HepG2 (cell line): ENCODE measurements at regions not wholly inside any gene's neighbourhood (a gene's known extent, or its start where the extent isn't known, plus 50 kb on each side); places are given as distances from the start of the nearest gene placed in this dataset.

ENCODE experiments used
- ATAC-seq: fragments of 200-7000 bp; cut with Tn5 transposase; 3 replicates; pipeline ENCODE4 v1.9.1; 2020; ENCODE audit warnings: mild to moderate bottlenecking, moderate library complexity
- BruUV-seq: library from RNA; stranded (reverse); fragments of 400-500 nt; replicated peaks from 2 replicates; lab custom pipeline; 2021; lab: Mats Ljungman, UMichigan
- CTCF ChIA-PET: fragments of 300-600 bp; formaldehyde crosslinking; extraction: SDS; loops from one replicate; lab custom pipeline; 2021; ENCODE audit warnings: low total read pairs, inconsistent platforms, low intra/inter-chr PET ratio; lab: Yijun Ruan, JAX
- POLR2A ChIA-PET: fragments of 350-600 bp; sonication (Branson Sonifier 250); formaldehyde crosslinking; loops from one replicate; lab custom pipeline; 2020; ENCODE audit warnings: antibody characterized with exemption, inconsistent platforms; lab: Yijun Ruan, JAX
- DNase-seq: peaks from one replicate; pipeline ENCODE4 v3.0.0-alpha.2; 2015; ENCODE audit warnings: low spot score
- FAIRE-seq: peaks from 3 replicates; lab custom pipeline; 2011; peaks lifted over from hg19 to GRCh38; lab: Jason Lieb, UNC
- H2AFZ ChIP-seq: one replicate; pipeline ENCODE4 v1.6.1; 2011; ENCODE audit warnings: low read length, inconsistent platforms
- H3K27ac ChIP-seq: fragments of 300-600 bp; 3 replicates; pipeline ENCODE4 v1.8.0; 2011; ENCODE audit warnings: mixed run types, mild to moderate bottlenecking, mixed read lengths, low read length, inconsistent platforms; ENCODE audit not compliant: insufficient read depth; ENCODE audit errors: extremely low read length
- H3K27me3 ChIP-seq, 2 experiments: fragments of 200-600 bp in 1 of 2; 2 replicates in 1 of 2; 3 replicates in 1 of 2; pipeline versions ENCODE4 v1.6.0 to v1.8.0; 2011; ENCODE audit warnings: low read length in 2 of 2, mild to moderate bottlenecking in 2 of 2, moderate library complexity in 2 of 2, inconsistent platforms in 1 of 2; ENCODE audit not compliant: insufficient read depth in 2 of 2, control insufficient read depth in 1 of 2
- H3K36me3 ChIP-seq, 2 experiments: fragments of 200-600 bp in 1 of 2; replicated peaks in 1 of 2; 2 replicates in 1 of 2; 3 replicates in 1 of 2; pipeline versions ENCODE4 v1.5.1 to v1.8.0; 2011; ENCODE audit warnings: low read length in 2 of 2, inconsistent platforms in 1 of 2; ENCODE audit not compliant: insufficient read depth in 2 of 2, control insufficient read depth in 1 of 2
- H3K4me1 ChIP-seq: 2 replicates; pipeline ENCODE4 v1.5.1; 2012; ENCODE audit warnings: low read length, inconsistent platforms; ENCODE audit not compliant: insufficient read depth
- H3K4me2 ChIP-seq: 2 replicates; pipeline ENCODE4 v1.6.0; 2011; ENCODE audit warnings: low read depth, low read length, inconsistent platforms
- H3K4me3 ChIP-seq, 3 experiments: fragments of 200-600 bp in 1 of 3; sonication (generic), shearing (Covaris generic) in 1 of 3; replicated peaks in 1 of 3; 2 replicates each; pipeline ENCODE4 v1.5.1; 2011 to 2016; ENCODE audit warnings: low read length in 3 of 3, inconsistent platforms in 2 of 3, low read depth in 2 of 3, mild to moderate bottlenecking in 2 of 3, control low read depth in 1 of 3, mixed read lengths in 1 of 3; ENCODE audit not compliant: insufficient read depth in 1 of 3
- H3K79me2 ChIP-seq: one replicate; pipeline ENCODE4 v1.6.1; 2011; ENCODE audit warnings: low read length, inconsistent platforms; ENCODE audit not compliant: insufficient read depth
- H3K9ac ChIP-seq: 2 replicates; pipeline ENCODE4 v1.6.0; 2011; ENCODE audit warnings: mild to moderate bottlenecking, low read depth, low read length, inconsistent platforms; ENCODE audit not compliant: insufficient read depth
- H3K9me3 ChIP-seq: 2 replicates; pipeline ENCODE4 v1.5.1; 2012; ENCODE audit warnings: mild to moderate bottlenecking, low read length
- H4K20me1 ChIP-seq: 2 replicates; pipeline ENCODE4 v1.6.0; 2011; ENCODE audit warnings: inconsistent platforms, mild to moderate bottlenecking, low read length, moderate library complexity; ENCODE audit not compliant: insufficient read depth
- DBP ChIP-seq: sonication (generic); formaldehyde crosslinking; IDR thresholded peaks from 2 replicates; pipeline ENCODE4 v1.4.0; 2020; ENCODE audit warnings: missing genetic modification reagents; ENCODE audit errors: not compliant biosample characterization
- HNF1A ChIP-seq, 2 experiments: sonication (generic) in 1 of 2; formaldehyde crosslinking in 1 of 2; IDR thresholded peaks; 2 replicates each; pipeline versions ENCODE4 v1.4.0 to v1.6.1; 2016 to 2020; ENCODE audit warnings: borderline replicate concordance in 1 of 2, low read depth in 1 of 2, mild to moderate bottlenecking in 1 of 2, missing genetic modification reagents in 1 of 2
- HNF4G ChIP-seq, 2 experiments: sonication (generic) in 1 of 2; formaldehyde crosslinking in 1 of 2; IDR thresholded peaks; 2 replicates each; pipeline versions ENCODE4 v1.4.0 to v1.6.1; 2011 to 2020; ENCODE audit warnings: borderline replicate concordance in 2 of 2, low read depth in 2 of 2, mild to moderate bottlenecking in 2 of 2, low read length in 1 of 2, missing genetic modification reagents in 1 of 2, moderate library complexity in 1 of 2
- PHB2 ChIP-seq: fragments of 450-650 bp; IDR thresholded peaks from 2 replicates; pipeline ENCODE4 v1.6.1; 2018; ENCODE audit not compliant: partially characterized antibody
- ZFP1 ChIP-seq: IDR thresholded peaks from 2 replicates; pipeline ENCODE4 v1.6.1; 2016
- ZNF253 ChIP-seq: sonication (generic); formaldehyde crosslinking; IDR thresholded peaks from 2 replicates; pipeline ENCODE4 v1.8.0; 2022; ENCODE audit warnings: mild to moderate bottlenecking, missing genetic modification reagents, borderline replicate concordance
- ZNF747 ChIP-seq: sonication (generic); formaldehyde crosslinking; IDR thresholded peaks from 2 replicates; pipeline ENCODE4 v1.8.1; 2023; ENCODE audit warnings: missing genetic modification reagents, mild to moderate bottlenecking, borderline replicate concordance
- WGBS: methylation state at CpG from one replicate; pipeline ENCODE4 v1.1.6; 2017; ENCODE audit warnings: low lambda C conversion rate; 5-methylcytosine and 5-hydroxymethylcytosine counted together
- in situ Hi-C: cut with HindIII; loops from 2 replicates; pipeline ENCODE4 v1.10.0; 2017; ENCODE audit warnings: low pct_unique_long_range_greater_than_20kb; ENCODE audit not compliant: extremely low pct_ligation_motif_present
- intact Hi-C: fragments of 100-400 bp; cut with micrococcal nuclease; formaldehyde crosslinking; loops from one replicate; pipeline ENCODE4 v1.10.0; 2022; ENCODE audit not compliant: unreplicated experiment

- H3K9ac ChIP-seq = no peak overlapping the region
- WGBS = 29% methylated on average over 10 of the region's 10 CpGs
- POLR2A ChIA-PET = no interaction called here
- no peaks in the 10 kb centered on the region for H4K20me1 ChIP-seq
- intact Hi-C loops = no loop called here
- no peak overlapping the region for H3K4me3 ChIP-seq
- DNase-seq (no peak), ATAC-seq (no peak), FAIRE-seq (no peak)
- H3K9me3 ChIP-seq = no peaks in the 10 kb centered on the region
- BruUV-seq = no TSS peak
- no peaks in the 10 kb centered on the region for H3K79me2 ChIP-seq
- no peak overlapping the region for H3K4me2 ChIP-seq
- H2AFZ ChIP-seq = no peak overlapping the region
- TF ChIP-seq DBP (no peak), PHB2 (no peak), HNF1A (IDR thresholded peaks at IDR 0.05; ENCODE audit: low read depth) (no peak), HNF1A (CRISPR knock-in tag; IDR thresholded peaks at IDR 0.05; ENCODE audit: borderline replicate concordance) (no peak), HNF4G (IDR thresholded peaks at IDR 0.05; ENCODE audit: borderline replicate concordance, low read depth, low read length) (no peak), HNF4G (CRISPR knock-in tag; IDR thresholded peaks at IDR 0.05; ENCODE audit: borderline replicate concordance, low read depth) (no peak), ZFP1 (no peak), ZNF747 (CRISPR knock-in tag) (no peak), ZNF253 (no peak)
- CTCF ChIA-PET = no interaction called here
- no peaks in the 10 kb centered on the region for H3K4me1 ChIP-seq
- H3K27me3 ChIP-seq = peaks cover 7 to 22% of the 10 kb centered on the region in 2 experiments; a peak in 3 of 5 replicates
- H3K36me3 ChIP-seq = no peaks in the 10 kb centered on the region
- no peak overlapping the region for H3K27ac ChIP-seq
- in situ Hi-C loops = no loop called here
Measured at GRCh38 chr10:42991442-42992098, 85.3 kb upstream of the RET start.
